A549 (cell line): ENCODE measurements at regions not wholly inside any gene's neighbourhood (a gene's known extent, or its start where the extent isn't known, plus 50 kb on each side); places are given as distances from the start of the nearest gene placed in this dataset.

Source experiments
- ATAC-seq, 2 experiments: fragments of 200-7000 bp in 1 of 2; fragments of >200 bp in 1 of 2; cut with Nextera tagmentation in 1 of 2; cut with Tn5 transposase in 1 of 2; 3 replicates each; pipeline versions ENCODE4 v1.8.0 to v1.9.1; 2018 to 2020; ENCODE audit warnings: mild to moderate bottlenecking in 1 of 2, moderate library complexity in 1 of 2
- CTCF ChIA-PET: fragments of 300-600 bp; sonication (Branson Sonifier 250); formaldehyde crosslinking; extraction: SDS; loops from one replicate; lab custom pipeline; 2021; ENCODE audit warnings: antibody characterized with exemption, inconsistent platforms; lab: Yijun Ruan, JAX
- POLR2A ChIA-PET: fragments of 350-600 bp; formaldehyde crosslinking; extraction: SDS; loops from one replicate; lab custom pipeline; 2021; ENCODE audit warnings: antibody characterized with exemption, inconsistent platforms; lab: Yijun Ruan, JAX
- DNase-seq, 2 experiments: peaks; one replicate each; pipeline versions ENCODE4 v3.0.0 to v3.0.0-alpha.2; 2011 to 2016; ENCODE audit warnings: low read depth in 1 of 2, low spot score in 1 of 2
- FAIRE-seq: peaks from 2 replicates; lab custom pipeline; 2011; peaks lifted over from hg19 to GRCh38; lab: Jason Lieb, UNC
- H3K27ac ChIP-seq, 2 experiments: fragments of >200 bp; sonication (Bioruptor Twin); formaldehyde crosslinking; 3 replicates each; pipeline ENCODE4 v1.5.1; 2016 to 2017
- H3K4me1 ChIP-seq: fragments of >200 bp; sonication (Bioruptor Twin); formaldehyde crosslinking; 3 replicates; pipeline ENCODE4 v1.6.1; 2016
- H3K4me2 ChIP-seq: fragments of >200 bp; sonication (Bioruptor Twin); formaldehyde crosslinking; 3 replicates; pipeline ENCODE4 v1.6.1; 2016
- H3K4me3 ChIP-seq: fragments of >200 bp; sonication (Bioruptor Twin); formaldehyde crosslinking; 3 replicates; pipeline ENCODE4 v1.5.1; 2016
- H3K9me3 ChIP-seq: fragments of >200 bp; sonication (Bioruptor Twin); formaldehyde crosslinking; 3 replicates; pipeline ENCODE4 v1.6.1; 2016
- BCL3 ChIP-seq: fragments of >200 bp; sonication (Bioruptor Twin); formaldehyde crosslinking; IDR thresholded peaks from 3 replicates; pipeline ENCODE4 v1.6.1; 2016
- CHD2 ChIP-seq: fragments of 150-350 bp; IDR thresholded peaks from 2 replicates; pipeline ENCODE4 v1.6.1; 2014; ENCODE audit warnings: low read length; ENCODE audit not compliant: partially characterized antibody
- CHD4 ChIP-seq: fragments of 200-600 bp; sonication (generic); IDR thresholded peaks from 2 replicates; pipeline ENCODE4 v1.6.1; 2016; ENCODE audit warnings: antibody characterized with exemption, mild to moderate bottlenecking, borderline replicate concordance
- CTCF ChIP-seq: fragments of >200 bp; sonication (Bioruptor Twin); formaldehyde crosslinking; IDR thresholded peaks from 3 replicates; pipeline ENCODE4 v1.5.1; 2016
- EHF ChIP-seq: fragments of 250-450 bp; sonication (Bioruptor Pico); IDR thresholded peaks from 2 replicates; pipeline ENCODE4 v1.5.0; 2020; ENCODE audit warnings: mild to moderate bottlenecking
- EP300 ChIP-seq, 2 experiments: fragments of >200 bp; sonication (Bioruptor Twin); formaldehyde crosslinking; IDR thresholded peaks; 2 replicates in 1 of 2; 3 replicates in 1 of 2; pipeline ENCODE4 v1.6.1; 2016 to 2017
- ESRRA ChIP-seq: fragments of 150-350 bp; IDR thresholded peaks from 2 replicates; pipeline ENCODE4 v1.6.1; 2014; ENCODE audit warnings: mild to moderate bottlenecking, low read length, borderline replicate concordance
- FOSL2 ChIP-seq, 2 experiments: fragments of 450-650 bp in 1 of 2; fragments of >200 bp in 1 of 2; sonication (Bioruptor Twin) in 1 of 2; formaldehyde crosslinking; IDR thresholded peaks; 2 replicates each; pipeline versions ENCODE4 v1.5.0 to v1.6.1; 2016 to 2020; ENCODE audit warnings: mild to moderate bottlenecking in 1 of 2, moderate library complexity in 1 of 2
- HES2 ChIP-seq: fragments of >200 bp; sonication (Bioruptor Twin); formaldehyde crosslinking; IDR thresholded peaks from 2 replicates; pipeline ENCODE4 v1.6.1; 2016
- HOXA7 ChIP-seq: fragments of 250-450 bp; sonication (Bioruptor Pico); IDR thresholded peaks from 2 replicates; pipeline ENCODE4 v1.5.0; 2020; ENCODE audit warnings: mild to moderate bottlenecking, moderate library complexity
- HOXB13 ChIP-seq: fragments of 250-450 bp; sonication (Bioruptor Pico); IDR thresholded peaks from 2 replicates; pipeline ENCODE4 v1.5.0; 2020; ENCODE audit warnings: low read depth, mild to moderate bottlenecking, moderate library complexity
- KDM5A ChIP-seq: fragments of 200-600 bp; sonication (generic); IDR thresholded peaks from 2 replicates; pipeline ENCODE4 v1.6.1; 2016; ENCODE audit warnings: antibody characterized with exemption, mild to moderate bottlenecking
- MAFK ChIP-seq: fragments of 450-650 bp; IDR thresholded peaks from 2 replicates; pipeline ENCODE4 v1.6.1; 2014; ENCODE audit not compliant: partially characterized antibody
- MAX ChIP-seq: IDR thresholded peaks from 2 replicates; pipeline ENCODE4 v1.6.1; 2012
- MYC ChIP-seq: IDR thresholded peaks from 2 replicates; pipeline ENCODE4 v1.6.1; 2012; ENCODE audit warnings: mild to moderate bottlenecking, inconsistent platforms, low read length, improper control_type of control experiment, borderline replicate concordance
- NPAS2 ChIP-seq: fragments of 250-450 bp; sonication (Bioruptor Pico); IDR thresholded peaks from 2 replicates; pipeline ENCODE4 v1.8.0; 2022; ENCODE audit warnings: mild to moderate bottlenecking, moderate library complexity, borderline replicate concordance
- POLR2A ChIP-seq: IDR thresholded peaks from 2 replicates; pipeline ENCODE4 v1.6.1; 2012; ENCODE audit warnings: mild to moderate bottlenecking, low read length
- RCOR1 ChIP-seq: fragments of 150-350 bp; IDR thresholded peaks from 2 replicates; pipeline ENCODE4 v1.6.1; 2014; ENCODE audit warnings: antibody characterized with exemption, low read length, low read depth
- RFX5 ChIP-seq: fragments of 450-650 bp; IDR thresholded peaks from 2 replicates; pipeline ENCODE4 v1.7.1; 2014; ENCODE audit warnings: antibody characterized with exemption, mild to moderate bottlenecking, moderate library complexity
- RNF2 ChIP-seq: fragments of 200-600 bp; sonication (generic); IDR thresholded peaks from 2 replicates; pipeline ENCODE4 v1.6.1; 2016; ENCODE audit warnings: low read depth, mild to moderate bottlenecking, antibody characterized with exemption, moderate library complexity, borderline replicate concordance
- SMC3 ChIP-seq: fragments of >200 bp; sonication (Bioruptor Twin); formaldehyde crosslinking; IDR thresholded peaks from 3 replicates; pipeline ENCODE4 v1.6.1; 2018; ENCODE audit warnings: inconsistent platforms
- SREBF2 ChIP-seq: fragments of 450-650 bp; IDR thresholded peaks from 2 replicates; pipeline ENCODE4 v1.6.1; 2014; ENCODE audit warnings: mild to moderate bottlenecking, moderate library complexity
- TP53 ChIP-seq: fragments of 250-450 bp; sonication (Bioruptor Pico); IDR thresholded peaks from 2 replicates; pipeline ENCODE4 v1.5.0; 2021; ENCODE audit warnings: mild to moderate bottlenecking, moderate library complexity
- ZC3H11A ChIP-seq: fragments of 450-650 bp; IDR thresholded peaks from 2 replicates; pipeline ENCODE4 v1.6.1; 2014; ENCODE audit warnings: antibody characterized with exemption, mild to moderate bottlenecking
- ZFP36 ChIP-seq: fragments of 450-650 bp; IDR thresholded peaks from 2 replicates; pipeline ENCODE4 v1.6.1; 2014; ENCODE audit warnings: borderline replicate concordance; ENCODE audit not compliant: partially characterized antibody
- WGBS: methylation state at CpG from one replicate; pipeline ENCODE4 v1.1.6; 2017; ENCODE audit errors: missing lambda C conversion rate; 5-methylcytosine and 5-hydroxymethylcytosine counted together
- TF ChIP-seq, protein P1 (sequence below): IDR thresholded peaks from 2 replicates; pipeline ENCODE4 v1.6.1; 2012

- TF ChIP-seq EHF (CRISPR knock-in tag) (no peak), POLR2A (no peak), MAX (no peak), HOXA7 (CRISPR knock-in tag) (no peak), KDM5A (no peak), EP300 (IDR thresholded peaks at IDR 0.05) (no peak), CHD2 (no peak), FOSL2 (IDR thresholded peaks at IDR 0.05) (no peak), FOSL2 (CRISPR knock-in tag; IDR thresholded peaks at IDR 0.05) (no peak), RFX5 (no peak), MYC (no peak), HOXB13 (CRISPR knock-in tag) (no peak), BCL3 (no peak)
Observed at GRCh38 chr6:120711255-120711654, 623.0 kb downstream of the TBC1D32 start (continued).

DNA sequence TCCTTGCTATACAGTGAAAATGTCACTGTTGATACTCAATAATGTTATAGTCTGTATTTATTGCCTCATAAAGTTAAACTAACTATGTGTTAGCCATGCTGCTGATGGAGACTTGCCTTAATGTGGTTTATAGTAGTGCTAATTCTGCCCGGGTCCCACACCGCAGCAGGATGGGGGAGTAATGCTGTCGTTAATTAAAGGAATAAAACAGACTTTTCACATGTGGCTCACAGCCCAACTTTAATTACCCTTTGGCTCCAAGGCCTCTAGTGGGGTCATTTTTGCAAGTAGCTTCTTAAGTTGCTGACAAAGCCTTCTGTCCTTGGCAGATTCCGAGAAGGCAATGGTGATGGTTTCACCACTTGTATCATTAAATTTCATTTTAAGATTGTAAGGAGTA lies 634.3 kb downstream of the TBC1D32 start:
- POLR2A ChIA-PET: no interaction called here
- WGBS: 47% methylated on average over 4 of the region's 4 CpGs

DNA sequence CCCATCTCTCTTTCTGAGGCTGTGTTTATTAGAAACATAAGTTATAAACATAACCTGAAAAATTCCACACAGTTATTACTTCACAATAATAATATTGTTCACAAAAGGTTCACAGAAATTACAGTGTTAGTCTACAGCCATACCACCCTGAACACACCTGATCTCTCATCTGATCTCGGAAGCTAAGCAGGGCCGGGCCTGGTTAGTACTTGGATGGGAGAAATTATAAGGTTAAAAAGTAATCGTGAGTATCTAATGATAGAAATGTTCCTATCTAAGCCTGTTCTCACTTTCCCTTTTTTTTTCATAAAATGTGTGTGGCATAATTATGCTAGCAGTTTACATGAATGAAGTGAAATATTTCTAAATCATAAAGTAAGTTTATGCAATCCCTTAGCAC lies 647.8 kb downstream of the TBC1D32 start:
- ChIA-PET CTCF (no interaction called here), POLR2A (no interaction called here)
- no peak for ATAC-seq
- no peaks in the 10 kb centered on the region for H3K9me3 ChIP-seq
- no peak overlapping the region for H3K4me2 ChIP-seq
- no peak for FAIRE-seq
- H3K4me3 ChIP-seq: no peak overlapping the region
- no peak for DNase-seq
- H3K27ac ChIP-seq: no peak overlapping the region
- TF ChIP-seq ZC3H11A (no peak), ZFP36 (no peak), HES2 (no peak), ESRRA (no peak), MAFK (no peak), HOXB13 (CRISPR knock-in tag) (no peak), HOXA7 (CRISPR knock-in tag) (no peak), KDM5A (no peak), RNF2 (no peak), CTCF (no peak), TP53 (no peak), SREBF2 (no peak), FOSL2 (IDR thresholded peaks at IDR 0.05) (no peak), FOSL2 (CRISPR knock-in tag; IDR thresholded peaks at IDR 0.05) (no peak)
- 10% methylated on average over 3 of the region's 3 CpGs for WGBS
- no peaks in the 10 kb centered on the region for H3K4me1 ChIP-seq

More for the DNA sequence above, 634.3 kb downstream of the TBC1D32 start:
- DNase-seq (no peak), ATAC-seq (no peak), FAIRE-seq (no peak)
- H3K4me1 ChIP-seq: no peaks in the 10 kb centered on the region
- H3K4me2 ChIP-seq: no peak overlapping the region
- H3K27ac ChIP-seq: no peak overlapping the region
- H3K4me3 ChIP-seq: no peak overlapping the region
- no peaks in the 10 kb centered on the region for H3K9me3 ChIP-seq
- TF ChIP-seq BCL3 (no peak), FOSL2 (IDR thresholded peaks at IDR 0.05) (no peak), FOSL2 (CRISPR knock-in tag; IDR thresholded peaks at IDR 0.05) (no peak), NPAS2 (CRISPR knock-in tag) (no peak), CHD4 (no peak), SMC3 (no peak), RCOR1 (no peak)
- TF ChIP-seq, protein P1, sequence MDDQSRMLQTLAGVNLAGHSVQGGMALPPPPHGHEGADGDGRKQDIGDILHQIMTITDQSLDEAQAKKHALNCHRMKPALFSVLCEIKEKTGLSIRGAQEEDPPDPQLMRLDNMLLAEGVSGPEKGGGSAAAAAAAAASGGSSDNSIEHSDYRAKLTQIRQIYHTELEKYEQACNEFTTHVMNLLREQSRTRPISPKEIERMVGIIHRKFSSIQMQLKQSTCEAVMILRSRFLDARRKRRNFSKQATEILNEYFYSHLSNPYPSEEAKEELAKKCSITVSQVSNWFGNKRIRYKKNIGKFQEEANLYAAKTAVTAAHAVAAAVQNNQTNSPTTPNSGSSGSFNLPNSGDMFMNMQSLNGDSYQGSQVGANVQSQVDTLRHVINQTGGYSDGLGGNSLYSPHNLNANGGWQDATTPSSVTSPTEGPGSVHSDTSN: no peak
- CTCF ChIA-PET: no interaction called here
